ENCODE measurements at regions not wholly inside any gene's neighbourhood (a gene's known extent, or its start where the extent isn't known, plus 50 kb on each side); places are given as distances from the start of the nearest gene placed in this dataset.

DNA sequence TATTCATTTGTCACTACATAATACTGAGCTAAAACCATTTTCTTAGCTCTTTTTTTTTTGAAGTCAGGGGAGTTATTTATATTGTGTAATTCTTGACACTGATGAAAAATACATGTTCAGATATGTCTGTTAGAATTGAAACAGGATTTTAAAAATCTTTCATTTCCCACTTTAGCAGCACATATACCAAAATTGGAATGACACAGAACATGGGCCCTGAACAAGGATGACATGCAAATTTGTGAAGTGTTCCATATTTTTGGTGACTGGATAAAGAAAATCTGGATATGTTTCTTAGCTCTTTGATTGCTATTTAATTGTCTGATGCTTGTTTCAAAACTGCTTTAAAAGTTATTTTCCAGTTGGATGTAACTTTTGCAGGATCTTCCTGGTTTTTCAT is 1963.9 kb upstream of the LRRTM1 start:
- TF ChIP-seq ZSCAN4 (tag by site-specific recombination; IDR thresholded peaks at IDR 0.05) (no peak), ZSCAN30 (tag by site-specific recombination; IDR thresholded peaks at IDR 0.05) (no peak)

Measured in HEK293 (cell line).